ENCODE measurements at regions not wholly inside any gene's neighbourhood (a gene's known extent, or its start where the extent isn't known, plus 50 kb on each side); places are given as distances from the start of the nearest gene placed in this dataset.

GRCh38 chr15:62297933-62298332, 132.8 kb upstream of the C2CD4B start:
- H3K4me1 Mint-ChIP-seq, result peaks cover 4% of the 10 kb centered on the region
- H3K36me3 Mint-ChIP-seq (ENCODE audit: low read depth), result no peaks in the 10 kb centered on the region
- no peak for DNase-seq
- TF ChIP-seq, protein P1, sequence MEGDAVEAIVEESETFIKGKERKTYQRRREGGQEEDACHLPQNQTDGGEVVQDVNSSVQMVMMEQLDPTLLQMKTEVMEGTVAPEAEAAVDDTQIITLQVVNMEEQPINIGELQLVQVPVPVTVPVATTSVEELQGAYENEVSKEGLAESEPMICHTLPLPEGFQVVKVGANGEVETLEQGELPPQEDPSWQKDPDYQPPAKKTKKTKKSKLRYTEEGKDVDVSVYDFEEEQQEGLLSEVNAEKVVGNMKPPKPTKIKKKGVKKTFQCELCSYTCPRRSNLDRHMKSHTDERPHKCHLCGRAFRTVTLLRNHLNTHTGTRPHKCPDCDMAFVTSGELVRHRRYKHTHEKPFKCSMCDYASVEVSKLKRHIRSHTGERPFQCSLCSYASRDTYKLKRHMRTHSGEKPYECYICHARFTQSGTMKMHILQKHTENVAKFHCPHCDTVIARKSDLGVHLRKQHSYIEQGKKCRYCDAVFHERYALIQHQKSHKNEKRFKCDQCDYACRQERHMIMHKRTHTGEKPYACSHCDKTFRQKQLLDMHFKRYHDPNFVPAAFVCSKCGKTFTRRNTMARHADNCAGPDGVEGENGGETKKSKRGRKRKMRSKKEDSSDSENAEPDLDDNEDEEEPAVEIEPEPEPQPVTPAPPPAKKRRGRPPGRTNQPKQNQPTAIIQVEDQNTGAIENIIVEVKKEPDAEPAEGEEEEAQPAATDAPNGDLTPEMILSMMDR (IDR thresholded peaks at IDR 0.05), result no peak
- peaks cover 18% of the 10 kb centered on the region for H3K9me3 Mint-ChIP-seq
- peaks cover 16% of the 10 kb centered on the region for H3K27me3 Mint-ChIP-seq (ENCODE audit: low read depth, poor library complexity)
- H3K4me3 Mint-ChIP-seq, result no peak overlapping the region
- H3K27ac Mint-ChIP-seq, result no peak overlapping the region

- Mint-ChIP-seq H3K9me3 (peaks cover 9% of the 10 kb centered on the region), H3K4me3 (no peak overlapping the region), H3K27ac (no peak overlapping the region), H3K36me3 (ENCODE audit: low read depth) (no peaks in the 10 kb centered on the region), H3K27me3 (ENCODE audit: low read depth, poor library complexity) (peaks cover 16% of the 10 kb centered on the region), H3K4me1 (peaks cover 4% of the 10 kb centered on the region)
- DNase-seq, result no peak
- TF ChIP-seq, protein P1 (IDR thresholded peaks at IDR 0.05), result no peak
Observed at GRCh38 chr15:62298811-62299210, 133.7 kb upstream of the C2CD4B start.

DNA sequence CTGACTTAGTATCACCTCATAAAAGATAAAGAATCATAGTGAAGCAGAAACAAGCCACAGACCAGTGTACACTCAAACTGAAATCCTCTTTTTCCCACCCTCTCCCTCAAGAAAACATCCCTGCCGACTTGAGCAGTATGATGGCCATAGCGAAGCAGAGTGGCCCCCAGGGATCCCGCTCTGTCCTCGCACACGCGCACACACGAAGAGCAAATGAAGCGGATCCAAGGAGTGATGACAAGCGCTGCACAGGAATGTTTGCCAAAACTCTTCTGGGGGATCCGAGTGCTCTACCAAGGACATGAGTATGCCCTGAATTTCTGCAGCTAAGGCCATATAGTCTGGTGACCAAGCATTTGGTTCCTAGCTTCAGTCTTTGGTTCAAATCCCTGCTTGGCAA, 134.5 kb upstream of the C2CD4B start:
- peaks cover 4% of the 10 kb centered on the region for H3K4me1 Mint-ChIP-seq
- no peaks in the 10 kb centered on the region for H3K36me3 Mint-ChIP-seq (ENCODE audit: low read depth)
- H3K4me3 Mint-ChIP-seq, result no peak overlapping the region
- peaks cover 3% of the 10 kb centered on the region for H3K9me3 Mint-ChIP-seq
- H3K27ac Mint-ChIP-seq, result peak overlapping the region; percentile 59
- peaks cover 16% of the 10 kb centered on the region for H3K27me3 Mint-ChIP-seq (ENCODE audit: low read depth, poor library complexity)
- no peak for DNase-seq
- TF ChIP-seq, protein P1 (IDR thresholded peaks at IDR 0.05), result no peak

- H3K36me3 Mint-ChIP-seq (ENCODE audit: low read depth), result no peaks in the 10 kb centered on the region
- peaks cover 6% of the 10 kb centered on the region for H3K4me1 Mint-ChIP-seq
- no peaks in the 10 kb centered on the region for H3K9me3 Mint-ChIP-seq
- no peak overlapping the region for H3K4me3 Mint-ChIP-seq
- no peak overlapping the region for H3K27ac Mint-ChIP-seq
- no peak for DNase-seq
- TF ChIP-seq, protein P1 (IDR thresholded peaks at IDR 0.05), result no peak
- peaks cover 5% of the 10 kb centered on the region for H3K27me3 Mint-ChIP-seq (ENCODE audit: low read depth, poor library complexity)
Observed at GRCh38 chr15:62301993-62302675, 137.0 kb upstream of the C2CD4B start.

DNA sequence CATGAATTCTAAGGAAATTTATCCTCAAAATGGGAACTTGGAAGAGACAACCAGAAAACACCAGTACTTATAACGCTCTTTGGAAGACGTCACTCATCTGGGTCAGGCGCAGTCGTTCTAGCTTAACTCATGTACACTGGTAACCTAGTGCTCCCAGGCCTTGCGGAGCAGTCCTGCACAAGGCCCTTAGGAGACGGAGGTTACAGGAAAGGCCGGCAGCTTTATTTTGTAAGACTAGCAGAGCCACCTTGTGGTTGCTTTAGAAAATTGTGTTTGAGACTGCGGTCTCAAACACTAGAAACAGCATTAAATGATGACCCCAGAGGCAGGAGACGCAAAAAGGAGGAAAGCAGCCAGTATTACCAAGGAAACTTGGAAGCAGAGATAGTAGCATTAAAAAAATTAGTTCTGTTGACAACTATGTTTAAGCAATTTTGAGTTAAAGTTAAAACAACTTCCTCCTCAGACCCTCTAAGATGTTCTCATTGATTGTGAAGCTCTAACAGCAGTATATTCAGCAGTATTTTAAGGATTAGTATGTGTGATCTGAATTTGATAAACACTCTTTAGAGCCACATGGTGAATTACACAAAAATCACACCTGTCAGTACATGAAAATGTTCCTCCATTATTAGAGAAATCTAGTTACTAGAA, 141.9 kb upstream of the C2CD4B start:
- H3K9me3 Mint-ChIP-seq, result peaks cover 19% of the 10 kb centered on the region
- peaks cover 4% of the 10 kb centered on the region for H3K27me3 Mint-ChIP-seq (ENCODE audit: low read depth, poor library complexity)

More for the DNA sequence above, 141.9 kb upstream of the C2CD4B start:
- Mint-ChIP-seq H3K36me3 (ENCODE audit: low read depth) (peaks cover under 1% of the 10 kb centered on the region), H3K4me1 (peaks cover 6% of the 10 kb centered on the region), H3K27ac (no peak overlapping the region), H3K4me3 (no peak overlapping the region)
- DNase-seq, result peak; percentile 46
- TF ChIP-seq, protein P1 (IDR thresholded peaks at IDR 0.05), result peak; percentile 67
